Tibial artery (tissue), 4 donors: ENCODE measurements at regions not wholly inside any gene's neighbourhood (a gene's known extent, or its start where the extent isn't known, plus 50 kb on each side); places are given as distances from the start of the nearest gene placed in this dataset.

Source experiments
- DNase-seq, 2 donors: peaks; one replicate each; pipeline ENCODE4 v3.0.0-alpha.2; 2019
- H3K27ac ChIP-seq, 2 donors: fragments of 200-600 bp; sonication (generic) in 1 of 2; 1 replicate in 1 of 2; 2 replicates in 1 of 2; pipeline ENCODE4 v1.5.1; 2018 to 2019; ENCODE audit warnings: mild to moderate bottlenecking in 1 of 2
- H3K27me3 ChIP-seq, 2 donors: fragments of 200-600 bp; sonication (generic) in 1 of 2; one replicate each; pipeline versions ENCODE4 v1.5.1 to v1.6.0; 2016 to 2019
- H3K36me3 ChIP-seq, 3 donors: fragments of 200-600 bp; sonication (generic) in 2 of 3; one replicate each; pipeline ENCODE4 v1.5.1; 2016 to 2019; ENCODE audit warnings: mild to moderate bottlenecking in 2 of 3
- H3K4me1 ChIP-seq, 4 donors: fragments of 200-600 bp; sonication (generic) in 2 of 4; 1 replicate in 3 of 4; 2 replicates in 1 of 4; pipeline ENCODE4 v1.5.1; 2016 to 2019
- H3K4me3 ChIP-seq, 2 donors: fragments of 200-600 bp; sonication (generic) in 1 of 2; 1 replicate in 1 of 2; 2 replicates in 1 of 2; pipeline ENCODE4 v1.5.1; 2018 to 2019; ENCODE audit warnings: mild to moderate bottlenecking in 2 of 2
- H3K9me3 ChIP-seq, 3 donors: fragments of 200-600 bp; sonication (generic) in 1 of 3; one replicate each; pipeline ENCODE4 v1.5.1; 2016 to 2019
- CTCF ChIP-seq, 2 experiments: fragments of 200-600 bp in 1 of 2; fragments of 450-650 bp in 1 of 2; IDR thresholded peaks; one replicate each; pipeline ENCODE4 v1.5.1; 2017 to 2019; ENCODE audit warnings: antibody characterized with exemption in 2 of 2, mild to moderate bottlenecking in 1 of 2, moderate library complexity in 1 of 2
- intact Hi-C: fragments of 100-400 bp; cut with DNase I; formaldehyde crosslinking; loops from one replicate; pipeline ENCODE4 v1.15.0; 2023; ENCODE audit warnings: low total_unique reads

- intact Hi-C loops = no loop called here
- no peak for DNase-seq
- H3K27ac ChIP-seq = no peak overlapping the region
- H3K9me3 ChIP-seq = no peaks in the 10 kb centered on the region
- no peaks in the 10 kb centered on the region for H3K4me1 ChIP-seq
- no peaks in the 10 kb centered on the region for H3K27me3 ChIP-seq
- no peak overlapping the region for H3K4me3 ChIP-seq
- no peaks in the 10 kb centered on the region for H3K36me3 ChIP-seq
- no peak for TF ChIP-seq CTCF (IDR thresholded peaks at IDR 0.05)
Measured at GRCh38 chr3:3334491-3334890, 155.0 kb upstream of the CRBN start.

GRCh38 chr3:3333571-3333970, 154.1 kb upstream of the CRBN start:
- Histone ChIP-seq H3K4me3 (no peak overlapping the region), H3K36me3 (no peaks in the 10 kb centered on the region), H3K4me1 (no peaks in the 10 kb centered on the region), H3K27ac (no peak overlapping the region), H3K27me3 (no peaks in the 10 kb centered on the region), H3K9me3 (no peaks in the 10 kb centered on the region)
- intact Hi-C loops = no loop called here
- no peak for TF ChIP-seq CTCF (IDR thresholded peaks at IDR 0.05)
- DNase-seq = no peak

- intact Hi-C loops = no loop called here
- no peaks in the 10 kb centered on the region for H3K4me1 ChIP-seq
- no peak overlapping the region for H3K27ac ChIP-seq
- no peak for DNase-seq
- H3K4me3 ChIP-seq = no peak overlapping the region
- no peak for TF ChIP-seq CTCF (IDR thresholded peaks at IDR 0.05)
- no peaks in the 10 kb centered on the region for H3K9me3 ChIP-seq
- no peaks in the 10 kb centered on the region for H3K27me3 ChIP-seq
- H3K36me3 ChIP-seq = no peaks in the 10 kb centered on the region
Measured at GRCh38 chr3:3316521-3316920, 137.0 kb upstream of the CRBN start.

GRCh38 chr3:3315846-3316245, 136.4 kb upstream of the CRBN start:
- DNase-seq = no peak
- Histone ChIP-seq H3K27ac (no peak overlapping the region), H3K27me3 (no peaks in the 10 kb centered on the region), H3K36me3 (no peaks in the 10 kb centered on the region), H3K4me1 (no peaks in the 10 kb centered on the region), H3K4me3 (no peak overlapping the region), H3K9me3 (no peaks in the 10 kb centered on the region)
- no peak for TF ChIP-seq CTCF (IDR thresholded peaks at IDR 0.05)
- intact Hi-C loops = no loop called here

- no peaks in the 10 kb centered on the region for H3K36me3 ChIP-seq
- no peak overlapping the region for H3K4me3 ChIP-seq
- H3K27me3 ChIP-seq = no peaks in the 10 kb centered on the region
- H3K4me1 ChIP-seq = no peaks in the 10 kb centered on the region
- H3K27ac ChIP-seq = no peak overlapping the region
- intact Hi-C loops = no loop called here
- no peak for TF ChIP-seq CTCF (IDR thresholded peaks at IDR 0.05)
- H3K9me3 ChIP-seq = no peaks in the 10 kb centered on the region
- no peak for DNase-seq
Measured at GRCh38 chr3:3309887-3310286, 130.4 kb upstream of the CRBN start.

- H3K36me3 ChIP-seq = no peaks in the 10 kb centered on the region
Measured at GRCh38 chr3:3308809-3309208, 129.3 kb upstream of the CRBN start.

More at GRCh38 chr3:3308809-3309208, 129.3 kb upstream of the CRBN start:
- TF ChIP-seq CTCF (IDR thresholded peaks at IDR 0.05) = no peak
- intact Hi-C loops = no loop called here
- Histone ChIP-seq H3K27ac (no peak overlapping the region), H3K9me3 (no peaks in the 10 kb centered on the region), H3K4me1 (no peaks in the 10 kb centered on the region), H3K27me3 (no peaks in the 10 kb centered on the region), H3K4me3 (no peak overlapping the region)
- no peak for DNase-seq
